NCI-H1930 (cell line): ENCODE measurements at regions not wholly inside any gene's neighbourhood (a gene's known extent, or its start where the extent isn't known, plus 50 kb on each side); places are given as distances from the start of the nearest gene placed in this dataset.
"Not testable (repeated sequence)": the region's sequence is repeated elsewhere in the genome, so short reads cannot be mapped to it uniquely, and the experiment has no call there.

ENCODE experiments used
- DNase-seq, 2 experiments: peaks; one replicate each; lab custom pipeline; 2025; lab: John Stamatoyannopoulos, UW

- no peak for DNase-seq
These were observed 155.9 kb downstream of the SEC23IP start for GRCh38 chr10:120048391-120048790.

GRCh38 chr10:120051671-120052070 lies 159.1 kb downstream of the SEC23IP start:
- no peak for DNase-seq

GRCh38 chr10:120052964-120053702 lies 160.6 kb downstream of the SEC23IP start:
- no peak for DNase-seq

GRCh38 chr10:120059790-120060189 lies 167.3 kb downstream of the SEC23IP start:
- not testable (repeated sequence) for DNase-seq

- no peak for DNase-seq
These were observed 174.9 kb downstream of the SEC23IP start for GRCh38 chr10:120067427-120067826.

- no peak for DNase-seq
These were observed 177.2 kb downstream of the SEC23IP start for GRCh38 chr10:120069700-120070099.

GRCh38 chr10:120075349-120075748 lies 182.8 kb downstream of the SEC23IP start:
- DNase-seq: no peak

GRCh38 chr10:120076996-120077706 lies 184.6 kb downstream of the SEC23IP start:
- DNase-seq: no peak

GRCh38 chr10:120077707-120078492 lies 185.4 kb downstream of the SEC23IP start:
- peak; percentile 14 to 18 for DNase-seq

GRCh38 chr10:120085096-120085796 lies 192.7 kb downstream of the SEC23IP start:
- no peak for DNase-seq

- DNase-seq: no peak
These were observed 193.5 kb downstream of the SEC23IP start for GRCh38 chr10:120086066-120086465.

GRCh38 chr10:120087109-120087508 lies 194.6 kb downstream of the SEC23IP start:
- DNase-seq: no peak

GRCh38 chr10:120095875-120096274 lies 203.3 kb downstream of the SEC23IP start:
- no peak for DNase-seq

- no peak for DNase-seq
These were observed 205.2 kb downstream of the SEC23IP start for GRCh38 chr10:120097766-120098165.

GRCh38 chr10:120098232-120098930 lies 205.9 kb downstream of the SEC23IP start:
- DNase-seq: no peak

- no peak for DNase-seq
These were observed 211.4 kb downstream of the SEC23IP start for GRCh38 chr10:120103738-120104560.

- no peak for DNase-seq
These were observed 212.5 kb downstream of the SEC23IP start for GRCh38 chr10:120105001-120105400.

GRCh38 chr10:120105492-120105891 lies 213.0 kb downstream of the SEC23IP start:
- no peak for DNase-seq

- DNase-seq: no peak
These were observed 216.4 kb downstream of the SEC23IP start for GRCh38 chr10:120108916-120109315.

GRCh38 chr10:120109725-120110124 lies 217.2 kb downstream of the SEC23IP start:
- DNase-seq: not testable (repeated sequence)
